Neural cell (in vitro differentiated cells): ENCODE measurements at regions not wholly inside any gene's neighbourhood (a gene's known extent, or its start where the extent isn't known, plus 50 kb on each side); places are given as distances from the start of the nearest gene placed in this dataset.
"Not testable (repeated sequence)": the region's sequence is repeated elsewhere in the genome, so short reads cannot be mapped to it uniquely, and the experiment has no call there.

Experiments used
- CTCF ChIP-seq: fragments of 450-650 bp; IDR thresholded peaks from 2 replicates; pipeline ENCODE4 v1.5.1; 2014; ENCODE audit warnings: antibody characterized with exemption, mild to moderate bottlenecking, moderate library complexity; ENCODE audit not compliant: poor library complexity, severe bottlenecking
- EP300 ChIP-seq: fragments of 450-650 bp; conservative IDR thresholded peaks from 2 replicates; pipeline ENCODE4 v1.6.1; 2014; ENCODE audit warnings: antibody characterized with exemption, mild to moderate bottlenecking, moderate library complexity; ENCODE audit not compliant: poor library complexity, severe bottlenecking
- EZH2 ChIP-seq: fragments of 200-600, 300-800 bp; shearing (Covaris generic), sonication (generic); IDR thresholded peaks from 2 replicates; pipeline ENCODE4 v1.6.1; 2014; ENCODE audit warnings: antibody characterized with exemption, low read length, borderline replicate concordance, mild to moderate bottlenecking; ENCODE audit not compliant: insufficient read depth, poor library complexity, severe bottlenecking
- POLR2AphosphoS5 ChIP-seq: IDR thresholded peaks from 2 replicates; pipeline ENCODE4 v1.6.1; 2012

- TF ChIP-seq CTCF, EP300, EZH2, POLR2AphosphoS5: not testable (repeated sequence)
Observed at GRCh38 chr7:108657140-108657726, 87.6 kb downstream of the DNAJB9 start.
